Smooth muscle cell (in vitro differentiated cells): ENCODE measurements at regions not wholly inside any gene's neighbourhood (a gene's known extent, or its start where the extent isn't known, plus 50 kb on each side); places are given as distances from the start of the nearest gene placed in this dataset.

Experiments used
- DNase-seq: peaks from one replicate; lab custom pipeline; 2025; ENCODE audit not compliant: unreplicated experiment; lab: John Stamatoyannopoulos, UW
- H2AFZ ChIP-seq: fragments of 200-600 bp; sonication (generic); 2 replicates; pipeline ENCODE4 v1.6.0; 2016; ENCODE audit warnings: antibody characterized with exemption, low read depth, mild to moderate bottlenecking
- H3F3A ChIP-seq: fragments of 200-600 bp; sonication (generic); 2 replicates; pipeline ENCODE4 v1.6.0; 2017; ENCODE audit warnings: antibody characterized with exemption, low read depth
- H3K27ac ChIP-seq: fragments of 200-600 bp; sonication (generic); 2 replicates; pipeline ENCODE4 v1.5.1; 2016; ENCODE audit warnings: low read depth, mild to moderate bottlenecking
- H3K27me3 ChIP-seq: fragments of 200-600 bp; sonication (generic); 2 replicates; pipeline ENCODE4 v1.6.1; 2016; ENCODE audit warnings: low read depth, mild to moderate bottlenecking
- H3K36me3 ChIP-seq: fragments of 200-600 bp; sonication (generic); 2 replicates; pipeline ENCODE4 v1.5.1; 2016; ENCODE audit warnings: low read depth
- H3K4me1 ChIP-seq: fragments of 200-600 bp; sonication (generic); 2 replicates; pipeline ENCODE4 v1.5.1; 2016; ENCODE audit warnings: low read depth
- H3K4me2 ChIP-seq: fragments of 200-600 bp; sonication (generic); 2 replicates; pipeline ENCODE4 v1.6.0; 2016; ENCODE audit warnings: mild to moderate bottlenecking
- H3K4me3 ChIP-seq: fragments of 200-600 bp; sonication (generic); 2 replicates; pipeline ENCODE4 v1.5.1; 2016; ENCODE audit warnings: mild to moderate bottlenecking
- H3K79me2 ChIP-seq: fragments of 200-600 bp; sonication (generic); 2 replicates; pipeline ENCODE4 v1.6.0; 2016; ENCODE audit warnings: low read depth, mild to moderate bottlenecking
- H3K9ac ChIP-seq: fragments of 200-600 bp; sonication (generic); 2 replicates; pipeline ENCODE4 v1.6.0; 2016; ENCODE audit warnings: low read depth
- H3K9me3 ChIP-seq: fragments of 200-600 bp; sonication (generic); replicated peaks from 2 replicates; pipeline ENCODE4 v1.5.1; 2016; ENCODE audit warnings: low read depth
- H4K20me1 ChIP-seq: fragments of 200-600 bp; sonication (generic); 2 replicates; pipeline ENCODE4 v1.6.0; 2016; ENCODE audit warnings: low read depth
- CTCF ChIP-seq: fragments of 200-600 bp; sonication (generic); IDR thresholded peaks from 2 replicates; pipeline ENCODE4 v1.5.1; 2017; ENCODE audit warnings: borderline replicate concordance, mild to moderate bottlenecking, antibody characterized with exemption; ENCODE audit not compliant: insufficient read depth, poor library complexity, severe bottlenecking
- WGBS: methylation state at CpG from one replicate; pipeline ENCODE4 v1.1.7; 2016; ENCODE audit warnings: low lambda C conversion rate; 5-methylcytosine and 5-hydroxymethylcytosine counted together

- no peaks in the 10 kb centered on the region for H3K9me3 ChIP-seq
- no peak overlapping the region for H3K9ac ChIP-seq
- DNase-seq: no peak
- TF ChIP-seq CTCF: no peak
- H3K4me3 ChIP-seq: no peak overlapping the region
- H3K4me2 ChIP-seq: no peak overlapping the region
- no peaks in the 10 kb centered on the region for H3F3A ChIP-seq
- no peaks in the 10 kb centered on the region for H3K79me2 ChIP-seq
- H2AFZ ChIP-seq: no peak overlapping the region
- H3K36me3 ChIP-seq: no peaks in the 10 kb centered on the region
- H4K20me1 ChIP-seq: no peaks in the 10 kb centered on the region
- WGBS: 86% methylated on average over 3 of the region's 3 CpGs
- no peak overlapping the region for H3K27ac ChIP-seq
- H3K27me3 ChIP-seq: no peaks in the 10 kb centered on the region
- H3K4me1 ChIP-seq: no peaks in the 10 kb centered on the region
Observed at GRCh38 chr1:193520472-193520871, 334.1 kb upstream of the B3GALT2 start.

GRCh38 chr1:193519922-193520321, 333.5 kb upstream of the B3GALT2 start:
- DNase-seq: no peak
- TF ChIP-seq CTCF: no peak
- 80% methylated on average over 5 of the region's 5 CpGs for WGBS

GRCh38 chr1:193516755-193517388, 330.5 kb upstream of the B3GALT2 start:
- H3K4me2 ChIP-seq: no peak overlapping the region
- no peak for DNase-seq
- 95% methylated on average over 5 of the region's 5 CpGs for WGBS
- no peaks in the 10 kb centered on the region for H3K79me2 ChIP-seq
- no peak overlapping the region for H2AFZ ChIP-seq
- H3K27ac ChIP-seq: no peak overlapping the region
- no peaks in the 10 kb centered on the region for H3K27me3 ChIP-seq
- H3K4me3 ChIP-seq: no peak overlapping the region
- TF ChIP-seq CTCF: no peak
- H3K36me3 ChIP-seq: no peaks in the 10 kb centered on the region
- H3K9me3 ChIP-seq: no peaks in the 10 kb centered on the region
- no peaks in the 10 kb centered on the region for H4K20me1 ChIP-seq
- H3K9ac ChIP-seq: no peak overlapping the region
- H3K4me1 ChIP-seq: no peaks in the 10 kb centered on the region
- H3F3A ChIP-seq: no peaks in the 10 kb centered on the region

More at GRCh38 chr1:193519922-193520321, 333.5 kb upstream of the B3GALT2 start:
- H3K27me3 ChIP-seq: no peaks in the 10 kb centered on the region
- no peaks in the 10 kb centered on the region for H3K9me3 ChIP-seq
- no peak overlapping the region for H3K9ac ChIP-seq
- H3K4me2 ChIP-seq: no peak overlapping the region
- no peaks in the 10 kb centered on the region for H3K4me1 ChIP-seq
- no peak overlapping the region for H3K4me3 ChIP-seq
- H3K27ac ChIP-seq: no peak overlapping the region
- no peaks in the 10 kb centered on the region for H3F3A ChIP-seq
- no peaks in the 10 kb centered on the region for H3K79me2 ChIP-seq
- H3K36me3 ChIP-seq: no peaks in the 10 kb centered on the region
- no peaks in the 10 kb centered on the region for H4K20me1 ChIP-seq
- H2AFZ ChIP-seq: no peak overlapping the region

GRCh38 chr1:193514397-193514796, 328.0 kb upstream of the B3GALT2 start:
- Histone ChIP-seq H4K20me1 (no peaks in the 10 kb centered on the region), H3K9me3 (no peaks in the 10 kb centered on the region), H3K9ac (no peak overlapping the region), H3K4me1 (no peaks in the 10 kb centered on the region), H3K4me2 (no peak overlapping the region), H3K27ac (no peak overlapping the region), H3K36me3 (no peaks in the 10 kb centered on the region), H3K27me3 (no peaks in the 10 kb centered on the region), H3F3A (no peaks in the 10 kb centered on the region), H3K79me2 (no peaks in the 10 kb centered on the region), H3K4me3 (no peak overlapping the region), H2AFZ (no peak overlapping the region)
- TF ChIP-seq CTCF: no peak
- no peak for DNase-seq
- WGBS: 92% methylated on average over 4 of the region's 4 CpGs
